Psoas muscle (tissue), 7 donors: ENCODE measurements at regions not wholly inside any gene's neighbourhood (a gene's known extent, or its start where the extent isn't known, plus 50 kb on each side); places are given as distances from the start of the nearest gene placed in this dataset.

Experiments
- ATAC-seq, 4 donors: fragments of 200-7000 bp; cut with Tn5 transposase; one replicate each; pipeline ENCODE4 v1.9.1; 2020; ENCODE audit warnings: moderate library complexity in 3 of 4, mild to moderate bottlenecking in 2 of 4
- DNase-seq, 2 donors: peaks; one replicate each; pipeline ENCODE4 v3.0.0-alpha.2; 2020
- H3K27ac ChIP-seq: fragments of 200-600 bp; one replicate; pipeline ENCODE4 v1.8.0; 2022
- H3K27me3 ChIP-seq, 3 donors: fragments of 200-600 bp in 1 of 3; one replicate each; pipeline versions ENCODE4 v1.6.1 to v1.8.0; 2013 to 2022; ENCODE audit warnings: low read length in 2 of 3, mild to moderate bottlenecking in 2 of 3, moderate library complexity in 1 of 3; ENCODE audit not compliant: insufficient read depth in 3 of 3
- H3K36me3 ChIP-seq, 2 donors: fragments of 200-600 bp in 1 of 2; one replicate each; pipeline versions ENCODE4 v1.6.1 to v1.8.0; 2013 to 2022; ENCODE audit warnings: low read depth in 1 of 2, mild to moderate bottlenecking in 1 of 2, moderate library complexity in 1 of 2; ENCODE audit not compliant: insufficient read depth in 1 of 2
- H3K4me1 ChIP-seq: fragments of 200-600 bp; one replicate; pipeline ENCODE4 v1.8.0; 2022
- H3K4me3 ChIP-seq: fragments of 200-600 bp; one replicate; pipeline ENCODE4 v1.8.0; 2022; ENCODE audit warnings: mild to moderate bottlenecking
- H3K9me3 ChIP-seq: fragments of 200-600 bp; one replicate; pipeline ENCODE4 v1.8.0; 2022
- WGBS, 3 donors: extraction: QIAGEN DNeasy Blood & Tissue Kit; methylation state at CpG; one replicate each; pipeline versions ENCODE4 v1.1.6 to v1.1.7; 2013; 5-methylcytosine and 5-hydroxymethylcytosine counted together
- intact Hi-C, 2 donors: fragments of 100-400 bp; cut with DNase I; formaldehyde crosslinking; loops; one replicate each; pipeline versions ENCODE4 v1.11.0 to v1.14.2; 2022
- TF ChIP-seq, protein P1 (sequence below): fragments of 200-600 bp; IDR thresholded peaks from one replicate; pipeline ENCODE4 v1.8.0; 2022; ENCODE audit warnings: antibody characterized with exemption
- donor health status: healthy with polysubstance abuse.
- donor health status: DM: no; HTN: no; CAD: no; lungs with moderate emphysema.
- donor health status: Bipolar disorder and iron deficiency.
- donor health status: healthy.
- donor health status: DM: yes; HTN: yes; CAD: no.
- donor health status: DM: no; HTN: no; CAD: no.
- donor health status: DM: yes; HTN: yes; CAD: no.

DNA sequence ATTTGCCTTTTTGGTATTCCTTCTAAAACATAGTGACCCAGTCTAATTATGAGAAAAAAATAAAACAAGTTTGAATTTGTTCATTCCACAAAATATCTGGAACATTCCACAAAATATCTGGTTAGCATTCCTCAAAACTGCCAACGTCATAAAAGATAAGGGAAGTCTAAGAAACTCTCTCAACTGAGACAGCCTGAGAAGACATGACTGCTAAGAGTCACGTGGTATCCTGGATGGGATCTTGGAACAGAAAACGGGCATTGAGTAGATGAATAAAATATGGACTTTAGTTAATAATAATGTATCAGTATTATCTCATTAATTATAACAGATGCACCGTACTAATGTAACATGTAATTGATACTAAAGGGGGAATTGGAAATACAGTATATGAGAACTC is 280.9 kb downstream of the ARAP2 start:
- intact Hi-C loops: no loop called here
- Histone ChIP-seq H3K27ac (no peak overlapping the region), H3K4me3 (no peak overlapping the region), H3K36me3 (no peaks in the 10 kb centered on the region), H3K4me1 (no peaks in the 10 kb centered on the region), H3K9me3 (no peaks in the 10 kb centered on the region), H3K27me3 (no peaks in the 10 kb centered on the region)
- 68 to 78% (median 72%) methylated on average over 4 of the region's 4 CpGs for WGBS, 3 donors
- DNase-seq (no peak), ATAC-seq (no peak)
- TF ChIP-seq, protein P1, sequence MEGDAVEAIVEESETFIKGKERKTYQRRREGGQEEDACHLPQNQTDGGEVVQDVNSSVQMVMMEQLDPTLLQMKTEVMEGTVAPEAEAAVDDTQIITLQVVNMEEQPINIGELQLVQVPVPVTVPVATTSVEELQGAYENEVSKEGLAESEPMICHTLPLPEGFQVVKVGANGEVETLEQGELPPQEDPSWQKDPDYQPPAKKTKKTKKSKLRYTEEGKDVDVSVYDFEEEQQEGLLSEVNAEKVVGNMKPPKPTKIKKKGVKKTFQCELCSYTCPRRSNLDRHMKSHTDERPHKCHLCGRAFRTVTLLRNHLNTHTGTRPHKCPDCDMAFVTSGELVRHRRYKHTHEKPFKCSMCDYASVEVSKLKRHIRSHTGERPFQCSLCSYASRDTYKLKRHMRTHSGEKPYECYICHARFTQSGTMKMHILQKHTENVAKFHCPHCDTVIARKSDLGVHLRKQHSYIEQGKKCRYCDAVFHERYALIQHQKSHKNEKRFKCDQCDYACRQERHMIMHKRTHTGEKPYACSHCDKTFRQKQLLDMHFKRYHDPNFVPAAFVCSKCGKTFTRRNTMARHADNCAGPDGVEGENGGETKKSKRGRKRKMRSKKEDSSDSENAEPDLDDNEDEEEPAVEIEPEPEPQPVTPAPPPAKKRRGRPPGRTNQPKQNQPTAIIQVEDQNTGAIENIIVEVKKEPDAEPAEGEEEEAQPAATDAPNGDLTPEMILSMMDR: no peak

DNA sequence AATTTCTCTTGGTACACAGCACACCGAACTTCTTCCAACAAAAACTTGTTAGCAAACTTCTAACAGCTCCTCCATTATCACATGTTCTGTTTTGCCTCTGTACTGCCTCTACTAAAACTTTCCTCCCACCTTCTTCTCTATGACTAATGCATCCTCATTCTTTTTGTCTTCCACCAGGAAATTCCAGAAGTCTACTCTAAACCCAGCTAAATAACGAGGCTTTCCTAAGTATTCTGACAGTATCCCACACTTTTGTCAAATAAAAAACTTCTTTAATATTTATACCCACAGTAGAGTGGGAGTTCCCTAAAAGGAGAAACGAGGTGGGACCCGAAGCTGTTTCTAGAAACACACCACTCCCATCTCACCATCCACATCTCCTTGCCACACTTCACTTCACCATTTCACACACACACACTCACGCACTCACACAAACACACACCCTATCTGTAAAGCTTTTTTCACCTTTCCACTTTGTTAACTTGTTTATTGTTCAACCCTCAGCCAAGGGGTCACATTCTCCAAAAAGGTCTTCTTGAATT is 280.3 kb downstream of the ARAP2 start:
- no peak for ATAC-seq
- WGBS, 3 donors: 64 to 74% (median 71%) methylated on average over 5 of the region's 5 CpGs
- intact Hi-C loops: no loop called here
- Histone ChIP-seq H3K4me3 (no peak overlapping the region), H3K4me1 (no peaks in the 10 kb centered on the region), H3K27ac (no peak overlapping the region), H3K36me3 (no peaks in the 10 kb centered on the region), H3K9me3 (no peaks in the 10 kb centered on the region), H3K27me3 (no peaks in the 10 kb centered on the region)
- no peak for DNase-seq
- TF ChIP-seq, protein P1: no peak

DNA sequence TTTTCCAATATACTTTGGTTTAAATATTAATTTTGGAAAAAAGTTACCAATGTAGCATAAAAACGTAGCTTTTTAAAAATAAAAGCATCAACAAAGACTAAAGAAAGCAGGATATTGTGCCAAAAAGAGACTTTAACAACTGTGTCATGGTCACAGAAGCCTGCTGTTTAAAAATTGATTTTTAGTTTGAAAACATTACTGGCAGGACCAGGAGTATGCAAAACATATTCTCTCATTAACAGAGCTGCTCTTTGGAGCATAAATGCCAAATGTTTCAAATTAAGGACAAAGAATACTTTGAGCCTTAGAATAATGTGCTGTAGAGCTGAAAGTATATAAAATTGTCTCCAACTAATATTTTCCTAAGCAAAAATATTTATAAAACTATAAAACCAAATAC is 279.0 kb downstream of the ARAP2 start:
- Histone ChIP-seq H3K27ac (no peak overlapping the region), H3K27me3 (no peaks in the 10 kb centered on the region), H3K4me1 (no peaks in the 10 kb centered on the region), H3K36me3 (no peaks in the 10 kb centered on the region), H3K9me3 (no peaks in the 10 kb centered on the region), H3K4me3 (no peak overlapping the region)
- DNase-seq (no peak), ATAC-seq (no peak)
- TF ChIP-seq, protein P1: no peak
- intact Hi-C loops: no loop called here
- 24 to 48% (median 38%) methylated on average over 1 of the region's 1 CpG for WGBS, 3 donors

DNA sequence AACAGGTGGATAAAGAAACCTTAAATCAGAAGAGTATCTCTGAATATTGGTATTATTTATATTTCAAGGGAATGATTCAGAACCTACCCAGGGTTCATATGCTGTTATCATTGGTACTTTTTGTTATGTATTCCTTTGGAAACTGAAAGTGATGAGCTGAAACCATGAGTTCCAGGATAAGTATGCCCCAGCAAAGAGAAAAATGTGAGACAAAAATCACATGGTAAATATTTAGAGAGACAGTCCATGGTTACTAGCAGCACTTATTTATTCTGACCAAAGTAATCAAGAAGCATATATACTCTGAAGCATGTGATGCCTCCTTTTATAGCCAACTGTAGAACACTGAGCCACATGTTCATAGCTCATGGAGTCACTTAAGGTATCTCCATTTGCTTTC is 277.7 kb downstream of the ARAP2 start:
- TF ChIP-seq, protein P1: no peak
- H3K4me1 ChIP-seq: no peaks in the 10 kb centered on the region
- H3K4me3 ChIP-seq: no peak overlapping the region
- H3K27ac ChIP-seq: no peak overlapping the region
- DNase-seq (no peak), ATAC-seq (no peak)
- no peaks in the 10 kb centered on the region for H3K27me3 ChIP-seq
- H3K36me3 ChIP-seq: no peaks in the 10 kb centered on the region
- intact Hi-C loops: no loop called here
- H3K9me3 ChIP-seq: no peaks in the 10 kb centered on the region

DNA sequence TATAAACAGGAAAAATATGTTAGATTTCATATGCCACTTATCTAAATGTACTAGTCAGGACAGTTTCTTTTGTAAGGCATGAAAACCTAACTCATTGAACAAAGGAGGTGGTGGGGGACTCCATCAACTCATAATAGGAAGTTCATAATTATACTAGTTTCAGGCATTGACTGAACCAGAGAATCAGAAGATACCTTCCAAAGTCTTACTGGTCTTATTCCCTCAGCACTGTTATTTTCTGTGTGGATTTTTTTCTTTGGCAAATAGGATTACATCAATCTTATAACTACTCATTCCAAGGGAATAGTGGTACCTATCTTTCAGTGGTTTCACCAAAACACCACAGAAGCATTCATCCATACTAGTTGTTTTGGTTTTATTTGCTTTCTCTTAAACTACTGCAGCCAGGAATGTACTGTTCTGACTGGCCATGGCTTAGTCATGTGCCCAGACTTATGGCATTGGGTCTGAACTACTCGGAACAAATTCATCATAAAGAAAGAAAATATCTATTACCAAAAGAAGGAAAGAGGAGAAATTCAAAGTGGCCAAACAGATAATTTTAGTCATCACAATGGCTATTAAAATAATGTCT is 273.9 kb downstream of the ARAP2 start:
- TF ChIP-seq, protein P1: no peak
- no peaks in the 10 kb centered on the region for H3K9me3 ChIP-seq
- ATAC-seq (no peak), DNase-seq (no peak)
- WGBS, 3 donors: 81 to 96% (median 90%) methylated on average over 1 of the region's 1 CpG
- no peaks in the 10 kb centered on the region for H3K36me3 ChIP-seq
- H3K27me3 ChIP-seq: no peaks in the 10 kb centered on the region
- intact Hi-C loops: no loop called here
- no peak overlapping the region for H3K4me3 ChIP-seq
- no peak overlapping the region for H3K27ac ChIP-seq
- H3K4me1 ChIP-seq: no peaks in the 10 kb centered on the region
